ENCODE measurements at regions not wholly inside any gene's neighbourhood (a gene's known extent, or its start where the extent isn't known, plus 50 kb on each side); places are given as distances from the start of the nearest gene placed in this dataset.

DNA sequence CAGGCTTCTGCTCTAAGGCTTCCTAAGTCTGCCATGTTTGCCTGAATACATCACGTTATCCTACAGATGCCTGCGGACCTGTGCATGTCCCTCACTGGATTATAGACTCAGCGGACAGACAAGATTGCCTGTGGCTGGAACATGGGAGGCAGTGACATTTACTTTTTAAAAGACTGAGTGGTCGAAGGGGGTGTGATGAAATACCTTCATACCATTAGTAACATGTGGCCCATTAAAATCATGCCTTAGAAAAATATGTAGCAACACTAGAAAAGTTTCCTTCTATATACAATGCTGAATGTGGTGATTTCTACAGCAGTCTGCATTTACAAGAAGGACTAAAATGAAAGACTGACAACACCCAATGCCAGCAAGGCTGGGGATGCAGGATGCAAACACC is 154.4 kb downstream of the ASB1 start:
- no peak for DNase-seq (ENCODE audit: low read depth in 2 of 2)

GRCh38 chr2:238582159-238582558 is 155.4 kb downstream of the ASB1 start:
- DNase-seq (ENCODE audit: low read depth in 2 of 2) = peak; percentile 64 to 68

GRCh38 chr2:238584617-238585016 is 157.9 kb downstream of the ASB1 start:
- no peak for DNase-seq (ENCODE audit: low read depth in 2 of 2)

DNA sequence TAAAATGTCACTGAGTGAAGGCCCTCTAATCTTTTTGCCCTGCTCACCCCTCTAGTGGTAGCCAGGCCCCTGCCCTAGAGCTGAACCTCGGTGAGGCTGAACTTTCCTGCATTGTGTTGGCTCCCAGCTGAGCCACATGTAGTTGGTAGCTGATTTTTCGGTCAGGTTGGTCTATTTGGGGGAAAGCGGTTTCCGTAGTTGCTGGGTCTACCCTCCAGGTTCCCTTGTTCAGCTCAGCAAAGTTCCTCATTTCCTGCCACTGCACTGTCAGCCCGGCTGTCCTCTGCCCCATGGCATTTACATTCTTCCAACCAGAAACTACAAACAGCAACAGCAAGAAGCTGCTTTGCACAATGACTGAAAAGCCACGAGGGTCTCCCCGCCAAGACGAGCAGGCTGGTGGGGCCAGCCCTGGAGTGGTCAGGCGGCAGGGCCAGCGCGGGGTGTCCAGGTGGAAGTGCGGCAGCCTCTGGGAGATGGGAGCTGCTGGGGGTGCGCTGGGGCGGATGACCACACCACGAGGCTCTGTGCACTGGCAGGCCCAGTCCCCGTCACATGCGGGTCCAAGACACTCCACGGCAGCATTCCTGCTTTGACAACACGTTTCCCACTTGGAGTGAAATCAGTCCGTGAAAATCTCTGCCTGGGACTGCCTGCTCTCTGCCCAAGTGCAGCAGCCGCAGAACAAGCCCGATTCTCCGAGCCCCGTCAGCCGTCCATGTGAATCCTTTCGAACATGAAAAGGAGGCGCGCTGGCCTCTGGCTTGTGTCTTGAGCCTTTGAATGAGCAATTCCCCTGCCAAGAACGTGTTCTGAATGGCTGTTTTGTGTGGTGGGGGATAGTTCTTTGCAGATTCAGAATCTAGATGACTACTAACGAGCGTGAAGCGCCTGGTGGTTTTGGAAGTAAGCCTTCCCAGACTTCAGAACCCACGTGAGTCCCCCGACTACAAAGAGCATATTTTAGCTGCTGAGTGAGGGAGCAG is 159.4 kb downstream of the ASB1 start:
- DNase-seq (ENCODE audit: low read depth in 2 of 2) = no peak

- no peak for DNase-seq (ENCODE audit: low read depth in 2 of 2)
Observed at GRCh38 chr2:238586931-238587775, 160.4 kb downstream of the ASB1 start.

- no peak for DNase-seq (ENCODE audit: low read depth in 2 of 2)
Observed at GRCh38 chr2:238587776-238588660, 161.3 kb downstream of the ASB1 start.

DNA sequence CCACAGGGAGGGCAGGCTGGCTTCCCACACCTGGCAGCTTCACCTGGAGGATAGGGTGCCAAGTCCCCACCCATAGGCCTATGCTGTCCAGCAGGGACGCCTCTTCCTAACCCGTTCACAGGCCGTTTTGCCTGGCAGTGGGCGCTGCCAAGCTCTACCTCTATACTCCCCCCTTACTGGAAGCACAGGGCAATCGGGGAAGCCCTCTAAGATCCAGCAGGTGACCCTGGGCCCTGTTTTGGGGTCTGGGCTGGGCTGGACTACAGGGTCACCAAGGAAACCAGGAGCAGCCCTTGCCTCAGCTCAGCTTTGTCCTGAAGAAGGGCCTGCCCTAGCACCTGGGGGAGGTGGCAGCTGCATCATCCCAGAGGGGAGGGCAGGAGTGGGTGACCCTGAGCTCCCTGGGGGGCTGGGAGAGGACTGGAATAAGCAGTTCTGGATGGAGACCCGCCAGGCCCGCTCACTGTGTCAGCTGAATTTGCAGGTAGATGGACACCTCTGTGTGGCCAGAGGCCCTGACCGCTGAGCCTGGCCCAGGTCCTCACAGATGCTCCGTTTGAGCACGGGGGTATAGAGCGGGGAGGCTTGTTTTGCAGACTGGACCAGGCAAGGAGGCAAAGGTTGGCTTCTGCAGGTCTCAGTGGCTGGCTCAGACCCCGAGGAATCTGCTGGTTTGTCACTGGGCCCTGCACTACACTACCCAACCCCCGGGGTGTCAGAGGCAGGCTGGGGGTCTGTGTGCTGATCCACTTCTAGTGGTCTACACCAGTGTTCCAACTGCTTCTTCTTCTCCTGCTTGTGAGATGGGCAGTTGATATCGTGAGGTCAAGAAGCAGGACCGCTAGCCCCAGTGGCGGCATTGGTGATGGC is 163.1 kb downstream of the ASB1 start:
- DNase-seq (ENCODE audit: low read depth in 2 of 2) = no peak

GRCh38 chr2:238591732-238592131 is 165.0 kb downstream of the ASB1 start:
- DNase-seq (ENCODE audit: low read depth in 2 of 2) = no peak

GRCh38 chr2:238593236-238593635 is 166.5 kb downstream of the ASB1 start:
- DNase-seq (ENCODE audit: low read depth in 2 of 2) = no peak

DNA sequence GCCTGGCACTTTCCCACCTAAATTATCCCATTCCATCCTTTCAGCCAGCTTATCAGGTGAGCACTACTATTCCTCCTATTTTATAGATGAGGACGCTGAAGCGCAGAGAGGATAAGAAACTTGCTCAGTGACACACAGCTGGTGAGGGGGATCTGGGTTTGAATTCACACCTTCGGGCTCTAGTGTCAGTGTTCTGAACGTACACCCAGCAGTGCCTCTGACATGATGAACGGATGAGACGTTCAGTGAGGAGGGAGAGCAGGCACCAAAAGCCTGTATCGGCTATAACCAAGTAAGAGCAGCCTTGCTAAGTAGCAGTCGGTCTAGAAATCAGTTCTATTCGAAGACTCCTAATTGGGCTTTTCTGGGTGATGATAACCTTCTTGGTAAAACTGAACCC is 167.0 kb downstream of the ASB1 start:
- DNase-seq (ENCODE audit: low read depth in 2 of 2) = no peak

DNA sequence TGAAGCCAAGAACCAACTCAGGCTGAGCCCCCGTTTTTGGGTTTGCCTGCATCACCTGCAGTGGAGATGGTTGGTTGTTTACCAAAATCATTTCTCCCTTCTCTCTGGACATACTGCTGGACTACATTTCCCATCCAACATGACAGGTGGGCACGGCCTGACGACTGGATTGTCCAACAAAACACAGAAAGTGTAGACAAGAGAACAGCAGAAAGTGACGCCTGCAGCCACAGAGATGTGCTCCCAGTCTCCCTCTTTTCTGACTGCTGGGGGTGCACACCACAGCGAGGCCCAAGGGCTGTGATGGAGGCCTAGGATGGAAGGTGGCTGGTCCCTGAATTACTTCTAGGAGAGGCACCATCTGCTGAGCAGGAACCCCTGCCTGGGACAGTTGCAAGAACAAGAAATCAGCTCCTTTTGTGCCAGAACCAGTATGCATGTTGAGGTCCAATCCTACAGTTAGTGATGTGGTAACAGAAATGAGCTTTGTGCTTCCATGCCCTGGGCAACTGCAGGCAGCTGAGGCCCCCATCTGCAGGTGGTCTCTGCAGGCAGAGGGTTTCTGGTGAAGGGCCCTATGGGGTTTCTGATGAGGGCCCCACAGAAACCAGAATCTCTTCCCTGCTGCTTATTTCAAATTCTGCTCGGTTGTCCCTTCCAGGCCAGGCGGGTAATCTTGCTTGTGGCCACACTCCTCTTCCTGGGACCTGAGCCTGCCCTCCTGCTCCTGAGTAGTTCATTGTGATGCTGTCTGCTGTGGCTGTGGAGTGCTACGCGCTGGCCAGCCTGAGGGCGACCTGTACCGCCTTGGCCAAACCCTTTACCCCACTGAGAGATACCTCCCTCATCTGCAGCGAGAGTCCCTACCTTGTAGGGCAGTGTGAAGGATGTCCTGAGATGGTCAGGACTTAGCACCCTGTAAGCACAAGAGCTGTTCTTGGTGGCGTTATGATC is 168.3 kb downstream of the ASB1 start:
- no peak for DNase-seq (ENCODE audit: low read depth in 2 of 2)

DNA sequence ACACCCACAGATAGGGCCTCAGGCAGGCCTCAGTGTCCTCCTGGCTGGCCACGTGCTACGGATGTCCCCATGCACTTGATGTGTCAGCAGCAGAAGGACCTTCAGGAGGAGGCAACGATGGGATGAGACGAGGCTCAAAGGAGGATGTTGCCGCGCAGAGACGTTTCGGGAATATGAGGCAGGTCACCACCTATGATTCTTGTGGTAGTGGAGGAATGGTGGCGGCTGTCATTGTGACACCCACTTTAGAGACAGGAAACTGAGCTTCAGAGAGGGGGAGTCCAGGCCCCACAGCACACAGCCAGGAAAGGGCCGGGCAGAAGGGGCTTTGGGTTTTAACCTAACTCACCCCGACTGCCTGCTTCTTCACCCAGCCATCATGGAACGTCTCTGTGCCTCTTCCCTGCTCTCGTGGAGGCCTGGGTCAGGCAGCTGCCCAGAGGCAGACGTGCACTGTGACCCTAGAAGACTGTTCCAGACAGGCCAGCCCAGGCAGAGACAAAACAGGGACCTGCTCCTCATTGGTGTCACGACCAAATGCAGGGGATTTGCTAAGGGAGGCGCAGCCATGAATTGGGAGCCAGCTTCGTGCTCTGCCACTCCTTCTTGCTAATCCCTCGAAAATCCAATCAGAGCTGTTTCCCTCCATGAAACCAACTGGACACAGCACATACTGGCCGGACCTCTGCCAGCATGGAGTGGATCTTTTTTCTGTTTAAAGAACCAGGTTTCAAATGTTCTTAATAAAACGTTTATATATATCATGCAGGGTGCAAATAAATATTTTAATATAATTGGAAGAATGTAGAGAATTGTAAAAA is 169.2 kb downstream of the ASB1 start:
- DNase-seq (ENCODE audit: low read depth in 2 of 2) = no peak

- DNase-seq (ENCODE audit: low read depth in 2 of 2) = peak; percentile 90 to 92
Observed at GRCh38 chr2:238596571-238597551, 170.1 kb downstream of the ASB1 start.

GRCh38 chr2:238597638-238598528 is 171.2 kb downstream of the ASB1 start:
- no peak for DNase-seq (ENCODE audit: low read depth in 2 of 2)

DNA sequence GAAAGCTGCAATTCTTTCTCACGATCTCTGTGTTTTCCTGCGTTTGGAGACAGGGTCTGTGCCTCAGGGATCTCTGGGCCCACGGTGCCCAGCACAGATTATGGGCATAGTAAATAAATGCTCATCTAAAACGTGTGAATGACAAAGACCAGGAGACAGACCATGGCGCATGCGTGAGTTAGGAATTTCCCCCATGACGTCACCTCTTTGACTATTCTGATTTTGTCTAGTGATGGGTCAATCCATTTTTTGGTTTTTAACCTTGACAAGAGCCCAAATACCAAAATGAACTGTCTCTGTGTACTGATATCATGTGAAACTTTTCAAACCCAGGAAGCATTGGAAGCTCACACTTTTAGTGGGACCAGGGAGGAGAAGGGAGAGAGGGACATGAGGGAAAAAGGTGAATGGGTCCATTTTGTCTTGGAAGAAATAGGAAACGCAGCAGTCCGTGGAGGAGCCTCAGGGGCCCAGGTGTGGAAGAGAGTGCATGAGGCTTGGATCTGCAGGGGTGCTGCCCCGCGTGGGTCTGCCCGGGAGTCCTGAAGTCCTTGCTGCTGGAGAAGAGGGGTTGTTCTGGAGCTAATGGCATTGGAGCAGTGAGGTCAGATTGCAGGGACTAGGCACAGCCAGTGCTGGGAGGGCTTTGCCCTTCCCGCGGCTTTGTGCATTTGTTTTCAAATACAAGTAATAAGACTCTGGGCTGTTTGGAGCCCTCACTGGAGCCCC is 172.2 kb downstream of the ASB1 start:
- no peak for DNase-seq (ENCODE audit: low read depth in 2 of 2)

Data from fibroblast of skin of left quadriceps (primary cell).